ENCODE measurements at regions not wholly inside any gene's neighbourhood (a gene's known extent, or its start where the extent isn't known, plus 50 kb on each side); places are given as distances from the start of the nearest gene placed in this dataset.

- TF ChIP-seq, protein P1, sequence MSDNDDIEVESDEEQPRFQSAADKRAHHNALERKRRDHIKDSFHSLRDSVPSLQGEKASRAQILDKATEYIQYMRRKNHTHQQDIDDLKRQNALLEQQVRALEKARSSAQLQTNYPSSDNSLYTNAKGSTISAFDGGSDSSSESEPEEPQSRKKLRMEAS (IDR thresholded peaks at IDR 0.05; ENCODE audit: insufficient read depth, insufficient read length) = no peak
- TF ChIP-seq, protein P2, sequence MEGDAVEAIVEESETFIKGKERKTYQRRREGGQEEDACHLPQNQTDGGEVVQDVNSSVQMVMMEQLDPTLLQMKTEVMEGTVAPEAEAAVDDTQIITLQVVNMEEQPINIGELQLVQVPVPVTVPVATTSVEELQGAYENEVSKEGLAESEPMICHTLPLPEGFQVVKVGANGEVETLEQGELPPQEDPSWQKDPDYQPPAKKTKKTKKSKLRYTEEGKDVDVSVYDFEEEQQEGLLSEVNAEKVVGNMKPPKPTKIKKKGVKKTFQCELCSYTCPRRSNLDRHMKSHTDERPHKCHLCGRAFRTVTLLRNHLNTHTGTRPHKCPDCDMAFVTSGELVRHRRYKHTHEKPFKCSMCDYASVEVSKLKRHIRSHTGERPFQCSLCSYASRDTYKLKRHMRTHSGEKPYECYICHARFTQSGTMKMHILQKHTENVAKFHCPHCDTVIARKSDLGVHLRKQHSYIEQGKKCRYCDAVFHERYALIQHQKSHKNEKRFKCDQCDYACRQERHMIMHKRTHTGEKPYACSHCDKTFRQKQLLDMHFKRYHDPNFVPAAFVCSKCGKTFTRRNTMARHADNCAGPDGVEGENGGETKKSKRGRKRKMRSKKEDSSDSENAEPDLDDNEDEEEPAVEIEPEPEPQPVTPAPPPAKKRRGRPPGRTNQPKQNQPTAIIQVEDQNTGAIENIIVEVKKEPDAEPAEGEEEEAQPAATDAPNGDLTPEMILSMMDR (IDR thresholded peaks at IDR 0.05; ENCODE audit: extremely low read depth in 1 of 2, insufficient read depth in 1 of 2, low read depth in 1 of 2, low read length in 2 of 2) = no peak
- no peak for TF ChIP-seq POLR2A (IDR thresholded peaks at IDR 0.05; ENCODE audit: low read depth, low read length)
- no peak for TF ChIP-seq POLR2AphosphoS5 (IDR thresholded peaks at IDR 0.05; ENCODE audit: insufficient read depth, low read depth, low read length)
- TF ChIP-seq JUN (IDR thresholded peaks at IDR 0.05; ENCODE audit: borderline replicate concordance, insufficient read depth, insufficient read length, low read depth) = no peak
These were observed 586.1 kb upstream of the PITX2 start for GRCh38 chr4:111208970-111209369.

Data from endothelial cell of umbilical vein (primary cell).